SHP77 treated with DMSO at 0.1 percent for 48 hours (cell line): ENCODE measurements at regions not wholly inside any gene's neighbourhood (a gene's known extent, or its start where the extent isn't known, plus 50 kb on each side); places are given as distances from the start of the nearest gene placed in this dataset.

Experiments
- DNase-seq: peaks from one replicate; lab custom pipeline; 2025; lab: John Stamatoyannopoulos, UW

GRCh38 chr2:11044201-11044600, 111.1 kb upstream of the SLC66A3 start:
- DNase-seq = no peak

- DNase-seq = no peak
Observed at GRCh38 chr2:11045294-11045693, 110.0 kb upstream of the SLC66A3 start.

- DNase-seq = no peak
Observed at GRCh38 chr2:11048335-11049008, 106.8 kb upstream of the SLC66A3 start.

GRCh38 chr2:11050565-11050964, 104.7 kb upstream of the SLC66A3 start:
- no peak for DNase-seq

- DNase-seq = no peak
Observed at GRCh38 chr2:11051280-11051679, 104.0 kb upstream of the SLC66A3 start.

GRCh38 chr2:11053546-11053945, 101.7 kb upstream of the SLC66A3 start:
- no peak for DNase-seq

- no peak for DNase-seq
Observed at GRCh38 chr2:11054783-11055678, 100.2 kb upstream of the SLC66A3 start.

- no peak for DNase-seq
Observed at GRCh38 chr2:11055679-11056215, 99.5 kb upstream of the SLC66A3 start.

GRCh38 chr2:11056614-11057013, 98.7 kb upstream of the SLC66A3 start:
- DNase-seq = no peak

- no peak for DNase-seq
Observed at GRCh38 chr2:11057031-11057430, 98.2 kb upstream of the SLC66A3 start.

GRCh38 chr2:11058129-11058528, 97.1 kb upstream of the SLC66A3 start:
- DNase-seq = no peak

- no peak for DNase-seq
Observed at GRCh38 chr2:11060376-11061169, 94.7 kb upstream of the SLC66A3 start.

GRCh38 chr2:11065833-11066485, 89.3 kb upstream of the SLC66A3 start:
- no peak for DNase-seq

- DNase-seq = no peak
Observed at GRCh38 chr2:11067221-11068078, 87.8 kb upstream of the SLC66A3 start.

GRCh38 chr2:11068079-11068741, 87.1 kb upstream of the SLC66A3 start:
- no peak for DNase-seq

- DNase-seq = no peak
Observed at GRCh38 chr2:11068856-11069526, 86.3 kb upstream of the SLC66A3 start.

GRCh38 chr2:11069566-11070185, 85.6 kb upstream of the SLC66A3 start:
- no peak for DNase-seq

GRCh38 chr2:11071211-11071610, 84.1 kb upstream of the SLC66A3 start:
- DNase-seq = no peak

GRCh38 chr2:11071939-11072338, 83.3 kb upstream of the SLC66A3 start:
- DNase-seq = no peak
